ENCODE measurements at regions not wholly inside any gene's neighbourhood (a gene's known extent, or its start where the extent isn't known, plus 50 kb on each side); places are given as distances from the start of the nearest gene placed in this dataset.
"Not testable (repeated sequence)": the region's sequence is repeated elsewhere in the genome, so short reads cannot be mapped to it uniquely, and the experiment has no call there.

GRCh38 chr20:48456366-48457192 is 371.2 kb downstream of the PREX1 start:
- ATAC-seq (replicated peaks in 6 of 8) = no peak
- in situ Hi-C loops (cut with MboI; ENCODE audit: low pct_unique_long_range_greater_than_20kb in 2 of 9, low sequenced_read_pairs in 9 of 9, unreplicated experiment in 9 of 9) = no loop called here
- H3K27ac ChIP-seq = peak overlapping the region; percentile 27 to 47

DNA sequence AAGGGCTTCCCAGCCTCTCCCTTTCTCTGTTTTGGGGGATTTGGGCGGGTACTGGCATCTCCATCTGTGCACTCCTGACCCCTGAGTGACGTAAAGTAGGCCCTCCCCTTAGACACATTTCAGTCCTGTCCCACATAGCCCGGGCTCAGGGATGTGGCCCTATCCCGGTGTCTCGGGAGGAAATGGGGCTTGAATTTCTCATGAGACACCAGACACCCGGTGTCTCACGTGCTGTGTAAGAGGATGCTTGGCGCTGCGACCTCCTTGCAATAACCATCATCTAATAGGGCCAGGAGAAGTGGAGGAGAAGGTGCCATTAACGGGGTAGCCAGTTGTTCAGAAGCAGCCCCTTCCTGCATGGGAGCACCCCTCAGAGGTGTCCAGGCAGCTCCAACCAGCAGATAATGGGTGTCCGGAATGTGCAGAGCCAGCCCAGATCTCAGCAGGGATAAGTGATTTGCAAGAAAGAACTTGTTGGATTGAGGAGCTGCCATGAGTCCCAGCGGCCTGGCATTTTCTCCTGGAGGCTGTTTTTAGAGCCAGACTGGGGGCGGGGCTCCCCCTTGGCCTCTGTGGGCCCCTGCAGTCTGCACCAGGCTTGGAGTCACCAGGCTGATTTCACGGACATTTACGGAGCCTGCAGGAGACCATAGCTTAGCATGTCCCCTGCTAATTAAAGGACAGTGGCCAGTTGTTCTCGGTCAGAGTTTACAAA is 372.0 kb downstream of the PREX1 start:
- 0 to 64% (median 27%) methylated on average over 1 to 11 of the region's 16 CpGs; no CpG with 5 or more reads in 2 of the 10 experiments for WGBS, 10 experiments
- Histone ChIP-seq H3K27ac (peak overlapping the region in 1 of 2 donors; percentile 47), H3K4me1 (replicated peaks in 1 of 2) (peaks cover 83 to 85% of the 10 kb centered on the region in 2 donors), H3K4me3 (no peak overlapping the region)
- in situ Hi-C loops (cut with MboI; ENCODE audit: low pct_unique_long_range_greater_than_20kb in 2 of 9, low sequenced_read_pairs in 9 of 9, unreplicated experiment in 9 of 9) = no loop called here
- peak in 1 of 8 experiments; percentile 45 for ATAC-seq (replicated peaks in 6 of 8)

More at GRCh38 chr20:48456366-48457192, 371.2 kb downstream of the PREX1 start:
- Histone ChIP-seq H3K4me1 (replicated peaks in 1 of 2) (peaks cover 90 to 93% of the 10 kb centered on the region in 2 donors), H3K4me3 (no peak overlapping the region)
- WGBS, 10 experiments = 0 to 100% (median 86%) methylated on average over 1 to 6 of the region's 8 CpGs; no CpG with 5 or more reads in 3 of the 10 experiments

- in situ Hi-C loops (cut with MboI; ENCODE audit: low pct_unique_long_range_greater_than_20kb in 2 of 9, low sequenced_read_pairs in 9 of 9, unreplicated experiment in 9 of 9) = no loop called here
- Histone ChIP-seq H3K4me3 (no peak overlapping the region), H3K27ac (no peak overlapping the region), H3K4me1 (replicated peaks in 1 of 2) (peaks cover 74 to 76% of the 10 kb centered on the region in 2 donors)
- 30 to 72% (median 53%) methylated on average over 1 to 4 of the region's 14 CpGs; no CpG with 5 or more reads in 6 of the 10 experiments for WGBS, 10 experiments
- ATAC-seq (replicated peaks in 6 of 8) = no peak
Measured at GRCh38 chr20:48454671-48455490, 372.9 kb downstream of the PREX1 start.

DNA sequence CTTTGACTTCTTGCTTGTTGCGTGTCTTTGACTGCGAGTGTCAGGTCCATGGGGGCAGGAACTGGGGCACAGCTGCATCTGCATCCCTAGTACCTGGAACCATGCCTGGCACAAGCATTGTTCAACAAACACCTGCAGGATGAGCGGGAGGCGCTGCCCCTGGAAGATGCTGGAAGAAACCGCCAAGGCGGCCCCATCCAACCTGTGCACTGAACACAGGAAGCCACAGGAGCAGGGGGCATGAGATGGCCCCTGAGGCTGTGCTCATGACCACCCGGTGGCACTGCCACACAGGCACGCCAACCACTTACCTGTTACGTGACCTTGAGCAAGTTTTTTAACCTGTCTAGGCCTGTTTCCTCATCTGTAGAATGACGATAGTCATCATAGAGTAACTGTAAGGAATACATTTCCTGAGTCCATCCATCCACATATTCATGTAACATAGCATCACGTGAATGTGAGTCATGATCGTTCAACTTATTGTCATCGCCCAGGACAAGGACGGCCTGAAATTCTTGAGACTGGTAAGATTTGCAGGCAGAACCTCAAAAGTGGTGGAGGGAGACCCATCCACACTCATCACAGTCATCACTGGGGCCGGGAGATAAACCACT is 374.2 kb downstream of the PREX1 start:
- Histone ChIP-seq H3K4me1 (replicated peaks in 1 of 2) (peaks cover 69 to 71% of the 10 kb centered on the region in 2 donors), H3K4me3 (no peak overlapping the region), H3K27ac (no peak overlapping the region)
- peak in 4 of 8 experiments; percentile 6 to 56 (median 41) for ATAC-seq (replicated peaks in 6 of 8)
- WGBS, 10 experiments = 47 to 100% (median 85%) methylated on average over 3 to 12 of the region's 15 CpGs; no CpG with 5 or more reads in 2 of the 10 experiments
- in situ Hi-C loops (cut with MboI; ENCODE audit: low pct_unique_long_range_greater_than_20kb in 2 of 9, low sequenced_read_pairs in 9 of 9, unreplicated experiment in 9 of 9) = no loop called here

GRCh38 chr20:48451401-48451800 is 376.4 kb downstream of the PREX1 start:
- peaks cover 48 to 50% of the 10 kb centered on the region in 2 donors for H3K4me1 ChIP-seq (replicated peaks in 1 of 2)
- H3K4me3 ChIP-seq = no peak overlapping the region
- ATAC-seq (replicated peaks in 6 of 8) = no peak
- in situ Hi-C loops (cut with MboI; ENCODE audit: low pct_unique_long_range_greater_than_20kb in 2 of 9, low sequenced_read_pairs in 9 of 9, unreplicated experiment in 9 of 9) = no loop called here
- 80 to 100% (median 86%) methylated on average over 1 to 5 of the region's 6 CpGs; no CpG with 5 or more reads in 5 of the 10 experiments for WGBS, 10 experiments
- H3K27ac ChIP-seq = no peak overlapping the region

DNA sequence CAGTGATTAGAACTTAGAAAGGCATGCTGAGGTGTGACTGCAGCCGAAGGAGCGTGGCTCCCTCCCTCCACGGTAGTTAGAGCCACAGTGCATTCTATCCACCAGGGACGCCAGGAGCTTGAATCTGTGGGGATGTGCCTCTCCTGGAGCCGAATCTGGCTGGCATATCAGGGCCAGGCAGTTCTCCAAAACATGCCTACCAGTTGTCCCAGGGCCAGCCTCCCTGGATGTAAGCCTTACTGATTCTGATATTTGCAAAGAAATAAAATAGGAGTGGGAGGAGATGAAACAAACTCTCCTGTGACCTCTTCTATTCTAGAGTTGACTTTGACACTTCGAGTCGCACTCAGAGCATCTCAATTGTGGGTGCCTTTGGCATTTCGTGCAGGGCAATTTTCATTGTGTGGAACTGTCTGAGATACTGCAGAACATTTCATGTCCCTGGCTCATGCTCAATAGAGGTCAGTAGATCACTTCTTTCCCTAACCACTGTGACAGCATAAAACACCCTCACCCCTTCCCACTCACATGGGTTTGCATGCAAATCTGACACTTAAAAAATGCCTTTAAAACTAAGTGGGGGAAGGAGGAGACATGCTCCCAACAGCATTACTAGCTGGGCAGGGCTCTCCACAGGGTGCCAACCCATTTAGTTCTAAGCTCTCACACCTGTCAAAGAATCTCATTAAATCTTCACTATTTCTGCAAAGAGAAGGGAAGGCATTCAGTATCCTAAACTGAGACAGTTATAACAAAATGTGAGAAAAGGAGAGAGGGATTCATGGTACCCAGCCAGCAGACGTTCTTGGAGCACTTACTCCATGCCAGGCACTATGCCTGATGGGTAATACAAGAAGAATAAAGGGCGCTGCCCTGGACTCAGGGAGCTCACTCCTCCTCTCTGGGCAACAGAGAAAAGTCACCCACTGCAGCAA is 378.9 kb downstream of the PREX1 start:
- WGBS, 10 experiments = 0 to 74% (median 55%) methylated on average over 2 to 8 of the region's 10 CpGs; no CpG with 5 or more reads in 3 of the 10 experiments
- Histone ChIP-seq H3K27ac (no peak overlapping the region), H3K4me1 (replicated peaks in 1 of 2) (peaks cover 23 to 25% of the 10 kb centered on the region in 2 donors), H3K4me3 (no peak overlapping the region)
- ATAC-seq (replicated peaks in 6 of 8) = peak in 5 of 8 experiments; percentile 47 to 65 (median 59)
- in situ Hi-C loops (cut with MboI; ENCODE audit: low pct_unique_long_range_greater_than_20kb in 2 of 9, low sequenced_read_pairs in 9 of 9, unreplicated experiment in 9 of 9) = no loop called here

DNA sequence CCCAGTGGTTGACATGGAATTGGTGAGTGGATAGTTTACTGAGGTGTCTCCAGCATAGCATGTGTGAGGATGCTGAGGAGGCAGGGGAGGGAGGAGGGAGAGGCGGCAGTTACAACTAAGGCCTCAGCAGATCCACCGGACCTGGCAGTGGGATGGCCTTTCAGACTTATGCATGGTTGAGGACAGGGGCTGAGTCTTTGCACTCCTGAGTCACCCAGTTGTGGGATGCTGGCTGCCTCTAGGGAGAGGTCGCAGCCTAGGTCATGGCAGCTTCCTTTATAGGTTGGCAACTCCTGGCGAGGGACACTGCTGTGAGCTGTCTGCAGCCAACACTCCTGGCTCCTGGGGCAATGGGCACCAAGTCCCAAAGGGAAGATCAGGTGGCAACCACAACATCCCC is 380.3 kb downstream of the PREX1 start:
- no peak for ATAC-seq (replicated peaks in 6 of 8)
- Histone ChIP-seq H3K4me1 (replicated peaks in 1 of 2) (peaks cover 10 to 14% of the 10 kb centered on the region in 2 donors), H3K27ac (no peak overlapping the region), H3K4me3 (no peak overlapping the region)
- WGBS, 10 experiments = 39 to 100% (median 83%) methylated on average over 1 to 3 of the region's 4 CpGs; no CpG with 5 or more reads in 6 of the 10 experiments
- in situ Hi-C loops (cut with MboI; ENCODE audit: low pct_unique_long_range_greater_than_20kb in 2 of 9, low sequenced_read_pairs in 9 of 9, unreplicated experiment in 9 of 9) = no loop called here

DNA sequence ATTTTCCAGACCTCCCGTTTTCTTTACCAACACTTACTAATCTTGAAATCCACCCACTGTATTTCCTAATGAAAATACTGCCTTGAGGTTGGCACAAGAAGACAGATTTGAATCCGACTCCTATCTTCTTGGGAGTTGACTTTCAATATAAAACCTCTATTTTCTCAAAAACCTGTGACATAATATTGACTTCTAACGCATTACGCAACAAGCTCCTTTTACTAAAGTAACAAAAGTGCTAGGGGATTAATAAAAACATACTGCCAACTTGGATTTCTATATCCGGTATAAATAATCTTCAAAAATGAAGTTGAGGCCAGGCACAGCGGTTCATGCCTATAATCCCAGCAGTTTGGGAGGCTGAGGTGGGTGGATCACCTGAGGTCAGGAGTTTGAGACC is 382.0 kb downstream of the PREX1 start:
- no peak for ATAC-seq (replicated peaks in 6 of 8)
- in situ Hi-C loops (cut with MboI; ENCODE audit: low pct_unique_long_range_greater_than_20kb in 2 of 9, low sequenced_read_pairs in 9 of 9, unreplicated experiment in 9 of 9) = no loop called here
- H3K27ac ChIP-seq = no peak overlapping the region
- H3K4me1 ChIP-seq (replicated peaks in 1 of 2) = peaks cover 9% of the 10 kb centered on the region in 2 donors
- WGBS, 10 experiments = 25 to 100% (median 67%) methylated on average over 1 to 6 of the region's 6 CpGs
- H3K4me3 ChIP-seq = no peak overlapping the region

- ATAC-seq (replicated peaks in 6 of 8) = no peak
- in situ Hi-C loops (cut with MboI; ENCODE audit: low pct_unique_long_range_greater_than_20kb in 2 of 9, low sequenced_read_pairs in 9 of 9, unreplicated experiment in 9 of 9) = no loop called here
- H3K27ac ChIP-seq = no peak overlapping the region
- H3K4me3 ChIP-seq = no peak overlapping the region
- peaks cover 6 to 8% of the 10 kb centered on the region in 2 donors for H3K4me1 ChIP-seq (replicated peaks in 1 of 2)
Measured at GRCh38 chr20:48444249-48444648, 383.6 kb downstream of the PREX1 start.

- Histone ChIP-seq H3K27ac (no peak overlapping the region), H3K4me1 (replicated peaks in 1 of 2) (peaks cover 7 to 14% of the 10 kb centered on the region in 2 donors), H3K4me3 (no peak overlapping the region)
- WGBS, 10 experiments = 20 to 100% (median 89%) methylated on average over 1 to 7 of the region's 8 CpGs; no CpG with 5 or more reads in 2 of the 10 experiments
- no peak for ATAC-seq (replicated peaks in 6 of 8)
- in situ Hi-C loops (cut with MboI; ENCODE audit: low pct_unique_long_range_greater_than_20kb in 2 of 9, low sequenced_read_pairs in 9 of 9, unreplicated experiment in 9 of 9) = no loop called here
Measured at GRCh38 chr20:48440916-48441315, 386.9 kb downstream of the PREX1 start.

- whole genome bisulfite sequencing, 10 experiments = 49 to 100% (median 83%) methylated on average over 1 to 3 of the region's 3 CpGs; no CpG with 5 or more reads in 5 of the 10 experiments
- H3K4me1 ChIP-seq (replicated peaks in 1 of 2) = peaks cover 8 to 14% of the 10 kb centered on the region in 2 donors
- H3K4me3 ChIP-seq; ATAC-seq (replicated peaks in 6 of 8); H3K27ac ChIP-seq; in situ Hi-C loops (cut with MboI; ENCODE audit: low pct_unique_long_range_greater_than_20kb in 2 of 9, low sequenced_read_pairs in 9 of 9, unreplicated experiment in 9 of 9): not testable (repeated sequence)
Measured at GRCh38 chr20:48440261-48440660, 387.5 kb downstream of the PREX1 start.

Data from motor neuron (in vitro differentiated cells).